Right forelimb (tissue), 1 donor: ENCODE measurements at regions not wholly inside any gene's neighbourhood (a gene's known extent, or its start where the extent isn't known, plus 50 kb on each side); places are given as distances from the start of the nearest gene placed in this dataset.

Source experiments
- DNase-seq: peaks from one replicate; pipeline ENCODE4 v3.0.0-alpha.2; 2018

DNA sequence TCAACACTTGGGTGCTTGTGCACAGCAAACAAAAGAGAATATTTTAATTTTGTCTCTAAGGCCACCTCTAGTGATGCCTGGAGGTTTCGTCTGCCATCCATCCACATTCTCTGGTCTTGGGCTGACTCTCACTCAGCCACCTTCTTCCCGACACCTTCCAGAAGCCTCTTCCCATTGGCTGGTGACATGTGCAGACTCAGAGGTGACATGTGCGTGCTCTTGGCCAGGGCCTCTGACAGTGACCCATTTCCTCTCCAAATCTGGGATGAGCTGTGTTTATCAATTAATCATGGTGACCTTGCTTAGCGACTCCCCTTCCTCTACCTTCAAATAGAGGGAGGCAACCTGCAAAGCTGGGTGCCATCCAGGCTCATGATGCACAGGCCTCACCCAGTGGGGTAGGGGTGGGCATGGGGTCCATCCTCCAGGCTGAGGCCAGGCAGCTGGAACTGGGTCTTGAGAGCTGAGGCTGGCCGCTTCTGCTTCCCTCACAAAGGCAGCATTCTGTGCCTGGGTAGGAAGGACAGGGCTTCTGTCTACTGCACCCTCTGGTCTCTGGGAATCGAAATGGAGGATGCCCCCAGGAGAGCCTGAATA is 91.8 kb downstream of the DHCR7 start:
- peak; percentile 24 for DNase-seq

DNA sequence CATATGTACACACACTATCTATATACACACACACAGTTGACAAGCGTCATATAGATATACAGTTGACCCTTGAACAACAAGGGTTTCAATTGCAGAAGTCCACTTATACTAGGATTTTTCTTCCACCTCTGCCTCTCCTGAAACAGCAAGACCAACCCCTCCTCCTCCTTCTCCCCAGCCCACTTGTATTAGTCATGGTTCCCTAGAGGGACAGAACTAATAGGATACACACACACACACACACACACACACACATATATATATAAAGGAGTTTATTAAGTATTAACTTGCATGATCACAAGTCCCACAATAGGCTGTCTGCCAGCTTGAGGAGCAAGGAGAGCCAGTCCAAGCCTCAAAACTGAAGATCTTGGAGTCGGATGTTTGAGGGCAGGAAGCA is 92.9 kb downstream of the DHCR7 start:
- no peak for DNase-seq

DNA sequence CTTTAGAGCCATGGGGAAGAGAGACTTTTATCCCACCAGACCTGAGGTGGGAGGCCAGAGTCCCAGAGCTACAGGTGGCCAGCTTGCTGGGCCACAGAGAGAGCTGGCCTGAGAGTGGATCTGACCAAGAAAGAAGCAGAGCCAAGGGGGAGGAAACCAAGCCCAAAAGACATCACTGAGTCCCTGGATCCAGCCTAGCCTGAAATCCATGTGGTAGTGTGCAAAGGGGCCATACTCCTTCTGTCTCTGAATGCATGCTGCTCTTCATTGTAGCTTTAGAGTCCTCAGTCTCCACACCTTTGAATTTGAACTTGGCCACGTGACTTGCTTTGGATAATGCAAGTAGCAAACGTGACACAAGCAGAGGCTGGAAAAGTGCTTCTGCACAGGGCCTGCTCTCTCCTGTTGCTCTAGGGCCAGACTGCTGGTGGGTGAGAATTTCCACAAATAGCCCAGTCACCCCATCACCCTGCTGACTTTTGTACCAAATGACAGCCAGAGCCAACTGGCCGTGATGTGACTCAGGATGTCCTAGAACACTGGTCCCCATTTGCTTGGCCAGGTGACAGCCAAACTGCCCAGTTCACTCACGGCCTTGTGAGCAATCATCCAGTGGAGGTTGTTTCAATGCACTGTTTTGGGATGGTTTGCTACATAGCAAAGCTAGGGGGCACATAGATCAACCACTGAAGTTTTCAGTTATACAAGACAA is 93.6 kb downstream of the DHCR7 start:
- DNase-seq = no peak

DNA sequence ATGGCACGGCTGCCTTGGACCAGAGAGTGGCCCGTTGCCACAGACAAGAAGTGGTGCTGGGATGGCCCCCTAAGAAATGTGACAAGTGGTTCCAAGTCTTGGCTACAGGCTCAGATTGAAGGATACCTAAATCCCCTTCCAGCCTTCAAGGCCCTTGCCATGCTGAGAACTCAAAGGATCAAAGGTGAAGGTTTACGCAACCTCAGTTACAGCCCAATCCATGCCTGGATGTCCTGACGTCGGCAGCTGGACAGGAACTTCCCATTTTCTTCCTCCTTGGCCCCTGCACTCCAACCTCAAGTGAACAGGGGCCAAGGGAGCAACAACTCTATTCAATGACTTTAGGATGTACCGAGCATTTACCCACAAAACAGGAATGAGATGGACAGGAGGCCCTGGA is 95.4 kb downstream of the DHCR7 start:
- no peak for DNase-seq

DNA sequence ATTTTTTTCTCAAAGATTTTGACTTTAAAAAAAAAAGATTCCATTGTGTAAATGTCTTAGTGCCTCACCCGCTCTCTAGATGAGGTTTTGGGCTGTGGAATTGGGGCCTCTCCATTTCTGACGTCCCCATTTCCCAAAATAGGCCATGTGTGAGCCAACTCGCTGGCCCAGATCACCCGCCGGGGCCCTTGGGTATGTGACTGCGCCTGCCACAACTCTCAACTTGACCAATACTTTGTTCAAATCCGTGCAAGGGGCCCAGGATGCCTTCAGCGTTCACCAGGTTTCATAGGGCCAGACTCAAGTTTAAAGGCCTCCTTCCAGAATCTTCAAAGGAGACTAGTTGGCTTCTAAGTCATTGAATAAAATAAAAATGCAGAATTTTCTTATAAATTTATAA is 96.0 kb downstream of the DHCR7 start:
- DNase-seq = no peak

DNA sequence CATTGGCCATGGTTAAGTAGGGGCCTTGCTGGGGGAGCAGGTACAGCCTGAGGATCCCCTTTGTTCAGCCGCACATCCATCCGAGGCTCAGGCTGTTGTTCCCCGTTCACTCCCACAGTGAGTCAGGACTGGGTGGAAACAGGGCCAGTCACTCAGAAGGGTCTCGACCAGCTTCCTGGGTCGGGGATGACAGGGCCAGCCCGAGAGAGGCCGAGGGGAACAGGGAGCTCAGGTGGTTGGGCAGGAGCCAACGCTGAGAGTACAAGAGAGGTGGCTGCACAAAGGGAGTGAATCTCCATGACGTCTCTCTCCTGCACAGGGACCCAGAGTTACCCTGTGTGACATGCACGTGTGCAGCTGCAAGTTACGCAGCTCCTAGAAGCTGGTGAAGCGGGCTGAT is 97.2 kb upstream of the SHANK2 start:
- DNase-seq = peak; percentile 12

DNA sequence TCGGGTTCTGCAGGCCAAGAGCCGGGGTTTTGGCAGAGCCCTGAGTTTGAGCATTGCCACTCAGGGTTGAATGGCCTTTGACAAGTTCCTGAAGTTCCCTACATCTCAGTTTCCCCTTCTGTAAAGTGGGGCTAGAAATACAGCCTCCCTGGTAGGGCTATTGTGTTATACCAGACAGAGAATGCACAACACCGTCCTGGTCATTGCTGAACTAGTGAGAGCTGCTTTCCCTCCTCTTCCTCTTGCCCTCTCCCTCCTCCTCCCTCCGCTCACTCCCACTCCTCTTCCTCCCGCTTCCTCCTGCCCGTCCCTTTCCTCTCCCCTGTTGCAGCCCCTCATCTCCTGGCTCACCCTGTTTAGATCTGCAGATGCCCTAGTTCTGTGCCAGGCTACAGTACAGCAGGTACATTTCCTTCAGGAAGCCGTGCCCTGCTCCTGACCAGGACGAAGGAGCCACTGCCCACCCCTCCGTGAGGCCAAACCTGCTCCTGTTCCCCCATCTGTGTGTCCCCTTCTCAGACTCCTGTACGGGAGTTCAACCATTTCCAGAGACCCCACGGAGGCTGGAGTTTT is 91.5 kb upstream of the SHANK2 start:
- DNase-seq = no peak

DNA sequence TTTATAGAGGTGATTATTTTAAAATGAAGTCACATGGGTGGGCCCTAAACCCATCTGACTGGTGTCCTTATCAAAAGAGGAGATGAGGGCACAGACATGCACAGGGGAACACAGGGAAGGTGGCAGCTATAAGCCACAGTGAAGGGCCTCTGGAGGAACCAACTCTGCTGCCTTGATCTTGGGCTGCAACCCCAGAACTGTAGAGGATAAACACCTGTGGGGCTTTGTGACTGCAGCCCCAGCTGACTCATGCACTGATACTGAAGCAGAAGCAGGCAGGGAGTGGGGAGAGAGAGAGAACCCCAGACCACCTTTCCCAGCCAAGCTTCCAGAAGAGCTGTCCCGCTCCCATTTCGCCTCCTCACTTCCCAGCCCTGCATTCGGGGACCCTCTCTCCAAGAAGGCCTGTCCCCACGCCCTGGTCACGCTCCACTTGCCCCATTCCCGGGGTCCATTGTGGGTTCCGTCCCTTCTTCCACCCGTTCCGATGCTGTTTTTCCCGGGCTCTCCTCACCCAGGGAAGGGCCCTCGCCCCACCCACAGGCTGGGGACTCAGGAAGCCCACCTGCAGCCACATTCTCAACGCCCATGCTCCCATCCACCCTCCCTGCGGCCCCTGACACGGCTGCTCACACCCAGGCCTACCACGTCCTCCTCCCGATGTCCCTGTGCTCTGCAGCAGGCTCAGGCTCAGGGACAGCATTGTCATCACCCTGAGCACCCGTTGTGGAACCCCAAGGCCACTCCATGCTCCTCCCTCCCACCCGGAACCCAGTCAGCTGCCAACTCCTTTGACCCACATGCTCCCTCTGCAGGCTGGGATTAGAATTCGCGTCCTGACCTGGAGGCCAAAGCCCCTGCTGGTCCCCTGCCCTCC is 90.8 kb upstream of the SHANK2 start:
- DNase-seq = no peak

DNA sequence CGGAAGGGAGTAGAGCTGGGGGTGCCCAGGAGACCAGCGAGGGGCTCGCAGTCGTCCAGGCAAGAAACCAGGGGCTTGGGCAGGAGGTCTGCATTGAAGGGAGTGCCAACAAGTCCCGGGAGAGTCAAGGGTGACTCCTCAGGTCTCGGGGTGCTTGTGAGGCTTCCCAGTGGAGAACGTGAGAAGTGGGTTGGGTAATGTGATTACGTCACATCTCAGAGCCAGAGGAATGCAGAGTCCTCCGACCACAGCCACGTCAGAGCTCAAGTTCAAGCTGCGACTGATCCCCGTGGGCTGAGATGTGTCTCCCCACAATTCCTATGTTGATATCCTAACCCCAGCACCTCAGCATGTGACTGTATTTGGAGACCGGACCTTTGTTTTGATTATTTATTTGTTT is 89.7 kb upstream of the SHANK2 start:
- DNase-seq = no peak

DNA sequence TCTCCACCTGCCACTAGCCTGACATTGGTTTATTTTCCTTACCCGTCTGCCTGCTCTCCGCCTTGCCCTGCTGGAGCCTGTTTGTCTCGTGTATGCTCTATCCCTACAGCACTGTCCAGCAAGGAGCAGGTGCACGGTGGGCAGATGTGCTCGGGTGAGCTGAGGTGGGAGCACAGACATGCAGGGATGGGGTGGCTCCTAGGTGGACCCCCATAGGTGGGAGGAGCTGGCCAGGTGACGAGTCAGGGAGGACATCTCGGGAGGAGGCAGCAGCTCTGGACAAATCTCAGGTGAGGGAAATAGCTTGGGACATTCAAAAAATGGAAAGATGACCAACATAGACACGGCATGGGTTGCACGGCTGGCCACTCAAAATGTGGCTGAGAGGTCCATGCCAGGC is 89.2 kb upstream of the SHANK2 start:
- DNase-seq = no peak

DNA sequence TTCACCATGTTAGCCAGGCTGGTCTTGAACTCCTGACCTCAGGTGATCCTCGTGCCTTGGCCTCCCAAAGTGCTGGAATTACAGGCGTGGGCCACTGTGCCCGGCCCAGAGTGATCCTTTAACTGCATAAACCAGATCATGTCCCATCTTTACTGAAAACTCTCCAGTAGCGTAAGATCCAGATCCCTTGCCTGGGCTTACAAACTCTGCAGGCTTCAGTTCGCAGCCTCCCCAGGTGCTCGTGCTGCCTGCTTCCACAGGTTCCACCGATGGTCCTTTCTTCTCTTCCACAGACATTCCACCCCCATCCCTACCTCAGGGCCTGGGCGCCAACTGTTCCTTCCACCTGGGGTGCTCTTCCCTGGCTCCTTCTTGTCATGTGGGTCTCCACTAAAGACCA is 88.8 kb upstream of the SHANK2 start:
- no peak for DNase-seq

DNA sequence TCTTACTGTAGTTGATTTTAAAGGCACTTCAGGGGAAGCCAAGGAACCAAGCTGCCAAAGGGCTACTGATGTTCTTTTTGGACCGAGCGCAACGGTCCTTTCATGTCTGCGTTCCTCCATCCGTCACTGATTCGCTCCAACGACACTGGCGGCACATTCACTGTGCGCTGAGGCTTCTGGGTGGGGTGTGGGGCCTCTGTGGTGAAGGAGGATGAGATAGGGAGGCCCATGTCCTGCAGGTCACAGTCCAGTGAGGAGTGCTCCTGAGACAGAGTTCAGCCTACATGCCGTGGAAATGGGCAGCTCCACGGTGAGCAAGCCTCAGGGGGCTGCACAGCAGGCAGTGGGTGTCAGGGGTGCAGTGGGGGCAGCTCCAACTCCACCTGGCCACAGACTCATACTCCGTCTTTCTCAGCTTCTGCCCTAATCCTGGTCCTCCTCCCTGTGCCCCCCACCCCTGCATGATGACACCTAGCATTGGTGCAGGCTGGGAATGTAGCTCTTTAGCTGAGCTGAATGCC is 87.8 kb upstream of the SHANK2 start:
- DNase-seq = no peak

DNA sequence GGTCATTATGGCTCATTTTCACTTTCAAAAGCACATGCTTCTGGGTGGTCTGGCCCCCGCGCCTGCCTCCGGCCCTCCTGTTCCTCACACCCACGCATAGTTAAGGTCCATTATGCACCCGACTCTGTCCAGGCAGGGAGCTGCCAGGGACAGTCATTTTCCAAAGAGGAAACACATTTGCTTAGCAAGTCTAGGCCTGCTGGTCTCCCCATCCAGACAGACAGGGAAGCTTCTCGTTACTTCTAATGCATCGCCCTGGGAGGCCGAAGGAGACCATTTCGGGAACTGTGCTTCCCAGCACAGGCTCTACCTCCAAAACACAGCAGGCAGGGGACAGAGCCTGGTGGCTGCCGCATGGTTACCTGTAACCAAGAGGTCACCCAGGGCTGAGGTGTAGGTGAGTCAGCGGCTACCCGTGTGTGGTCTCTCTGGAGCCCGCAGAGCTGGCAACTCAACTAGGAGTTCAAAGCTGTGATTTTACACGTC is 87.1 kb upstream of the SHANK2 start:
- no peak for DNase-seq

DNA sequence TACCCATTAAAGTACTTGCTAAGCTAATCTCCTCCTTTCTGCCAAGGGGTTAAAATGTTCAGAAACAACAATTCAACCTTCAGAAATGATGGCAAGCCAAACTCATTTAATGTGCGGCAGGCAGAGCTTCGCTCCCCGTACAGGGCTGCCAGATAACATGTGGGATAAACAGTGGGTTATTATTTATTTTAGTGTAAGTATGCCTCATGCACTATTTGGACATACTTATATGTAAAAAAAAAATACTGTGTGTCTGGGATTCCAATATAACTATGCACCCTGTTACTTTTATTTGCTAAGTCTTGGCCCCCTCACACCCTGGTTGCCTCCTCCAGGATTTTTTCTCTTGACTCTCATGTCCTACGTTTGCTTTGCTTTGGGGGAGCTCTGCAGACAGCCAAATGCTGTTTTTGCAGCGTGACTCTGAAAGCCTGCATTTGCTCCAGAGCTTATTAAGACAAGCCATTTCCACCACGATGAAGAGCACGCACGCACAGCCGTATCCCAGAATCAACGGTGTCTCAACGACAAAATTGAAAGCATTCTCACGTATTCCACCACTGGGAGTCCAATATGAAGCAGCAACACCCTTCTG is 86.5 kb upstream of the SHANK2 start:
- DNase-seq = no peak

DNA sequence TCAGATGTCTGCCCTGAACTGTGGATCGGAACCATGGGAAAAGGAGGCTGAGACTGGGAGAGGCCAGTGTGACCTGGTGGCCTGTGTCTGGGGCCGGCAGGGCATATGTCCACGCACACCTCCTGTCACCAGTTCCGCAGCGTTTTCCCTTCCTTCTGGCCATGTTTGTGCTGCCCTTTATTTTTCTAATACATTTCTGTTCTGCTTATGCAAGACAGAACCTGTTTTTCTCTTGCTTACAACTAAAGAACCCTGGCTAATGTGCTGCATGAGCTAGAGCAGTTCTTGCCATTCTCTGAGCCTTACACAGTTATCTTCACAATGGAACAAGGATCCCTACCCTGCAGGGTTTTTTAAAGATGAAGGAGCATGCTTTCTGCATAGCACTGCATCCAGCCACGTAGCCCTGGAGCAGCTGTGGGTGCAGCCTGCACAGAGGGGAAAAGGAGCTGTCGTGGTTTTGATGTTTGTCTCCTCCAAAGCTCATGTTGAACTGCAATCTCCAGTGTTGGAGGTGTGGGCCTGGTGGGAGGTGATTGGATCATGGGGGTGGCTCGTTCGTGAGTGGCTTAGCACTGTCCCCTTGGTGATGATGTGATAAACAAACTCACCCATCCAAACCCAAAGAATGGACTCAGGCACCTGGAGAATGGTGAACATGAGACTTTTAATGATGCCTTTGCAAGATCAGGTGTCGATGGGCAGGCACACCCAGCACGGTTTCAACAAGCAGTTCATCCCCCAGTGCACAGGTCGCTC is 84.8 kb upstream of the SHANK2 start:
- DNase-seq = no peak

DNA sequence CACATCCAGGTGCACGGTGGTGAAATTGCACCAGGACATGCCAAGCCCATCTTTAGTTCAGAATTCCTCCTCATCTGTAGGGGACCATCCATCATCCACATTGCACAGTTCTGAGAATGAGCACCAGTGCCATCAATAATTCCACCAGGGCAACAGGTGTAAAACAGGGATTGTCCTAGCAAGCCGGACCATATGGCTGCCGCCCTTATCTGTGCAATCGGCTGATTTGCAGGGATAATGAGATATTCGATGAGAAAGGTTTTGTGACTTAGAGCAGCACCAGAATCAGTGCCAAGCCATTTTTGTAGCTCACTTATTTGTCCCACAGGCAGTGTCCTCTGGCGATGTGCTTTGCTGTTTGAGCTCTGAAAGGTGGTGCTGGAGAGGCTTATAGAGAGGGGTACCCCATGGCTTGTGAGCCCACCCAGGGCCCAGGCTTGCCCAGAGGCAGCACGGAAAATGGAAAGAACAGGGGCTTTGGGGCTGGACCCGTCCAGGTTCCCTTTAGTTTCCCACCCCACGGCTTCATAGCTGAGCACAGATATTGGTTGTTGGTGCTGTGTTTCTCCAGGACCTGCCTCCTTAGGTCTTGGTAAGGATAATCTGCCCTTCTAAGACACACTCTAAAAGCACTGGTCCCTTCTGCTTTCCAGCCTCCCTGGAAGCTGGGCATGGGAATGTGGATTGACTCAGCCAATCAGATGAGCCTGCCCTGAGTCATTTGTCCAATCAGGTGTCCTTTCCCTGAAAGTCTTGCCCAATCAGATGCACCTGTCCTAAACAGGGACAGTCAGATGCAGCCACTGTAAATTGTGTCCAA is 84.0 kb upstream of the SHANK2 start:
- no peak for DNase-seq

DNA sequence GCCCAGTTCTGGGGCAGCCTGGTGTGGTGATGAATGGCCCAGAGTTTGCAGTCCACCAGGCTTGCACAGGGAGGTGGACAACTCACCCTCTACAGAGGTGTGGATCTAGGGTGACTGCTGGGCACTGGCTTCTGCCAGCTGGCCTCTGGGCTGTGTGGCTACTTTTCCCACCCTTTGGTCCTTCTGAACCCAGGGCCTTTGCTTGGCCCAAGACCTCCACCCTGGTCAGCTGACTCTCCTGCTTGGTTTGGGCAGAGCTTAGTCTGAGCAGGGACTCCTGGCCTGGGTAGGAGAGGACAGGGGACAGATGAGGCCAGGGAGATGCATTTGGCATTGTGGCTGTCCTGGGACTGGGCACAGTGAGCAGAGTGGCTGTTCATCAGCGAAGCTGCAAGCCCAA is 83.0 kb upstream of the SHANK2 start:
- DNase-seq = no peak

DNA sequence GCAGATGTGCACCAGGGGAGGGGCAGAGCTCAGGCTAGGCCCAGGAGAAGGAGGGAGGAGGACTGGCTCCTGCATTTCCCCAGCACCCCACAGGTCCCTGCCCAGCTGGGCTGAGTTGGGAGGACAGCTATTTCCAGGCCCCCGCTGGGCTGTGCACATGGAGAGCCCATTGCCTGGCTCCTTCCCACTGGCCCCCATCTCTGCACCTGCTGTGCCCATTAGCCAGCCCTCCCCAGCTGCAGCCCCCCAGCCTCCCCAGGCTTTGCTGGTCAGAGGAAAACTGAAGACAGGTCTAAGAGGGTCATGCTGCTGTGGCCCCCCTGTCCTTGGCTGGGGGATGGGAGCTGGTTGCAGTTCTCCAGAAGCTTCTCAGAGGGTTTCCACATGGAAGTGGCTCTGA is 81.8 kb upstream of the SHANK2 start:
- DNase-seq = no peak

DNA sequence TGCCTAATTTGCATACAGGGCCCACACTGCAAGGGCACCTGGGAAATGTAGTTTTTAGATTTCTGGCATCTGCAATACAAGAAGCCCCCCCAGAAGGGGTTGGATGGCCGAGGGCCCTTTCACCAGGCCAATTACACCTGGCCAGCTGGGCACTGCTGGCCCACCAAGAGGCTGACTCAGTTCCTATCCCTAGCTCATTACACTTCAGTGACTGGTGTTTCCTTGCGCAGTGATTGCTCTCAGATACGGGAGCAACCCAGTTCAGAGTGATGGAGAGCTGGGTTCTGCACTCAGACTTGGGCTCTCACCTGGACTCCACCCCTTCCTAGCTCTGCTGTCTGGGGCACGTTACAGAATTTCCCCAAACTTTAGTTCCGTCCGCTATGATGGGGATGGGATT is 81.1 kb upstream of the SHANK2 start:
- no peak for DNase-seq

DNA sequence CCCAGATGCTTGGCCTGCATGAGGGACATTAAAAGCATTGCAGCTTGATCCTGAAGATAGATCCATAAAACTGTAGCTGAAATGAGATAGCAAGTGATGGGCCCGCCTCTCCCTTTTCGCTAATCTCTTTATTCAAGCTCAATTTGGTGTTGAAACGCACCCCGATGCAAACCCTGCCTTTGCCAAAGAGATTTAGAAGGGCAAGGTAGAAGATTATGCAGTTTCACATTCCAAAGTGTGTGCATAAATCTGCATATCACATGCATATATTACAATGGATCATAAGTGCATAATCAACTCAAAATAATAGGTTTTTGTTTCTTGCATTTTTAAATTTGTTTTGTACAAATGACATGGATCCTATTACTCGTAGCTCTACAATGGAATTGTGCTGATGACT is 80.1 kb upstream of the SHANK2 start:
- no peak for DNase-seq

DNA sequence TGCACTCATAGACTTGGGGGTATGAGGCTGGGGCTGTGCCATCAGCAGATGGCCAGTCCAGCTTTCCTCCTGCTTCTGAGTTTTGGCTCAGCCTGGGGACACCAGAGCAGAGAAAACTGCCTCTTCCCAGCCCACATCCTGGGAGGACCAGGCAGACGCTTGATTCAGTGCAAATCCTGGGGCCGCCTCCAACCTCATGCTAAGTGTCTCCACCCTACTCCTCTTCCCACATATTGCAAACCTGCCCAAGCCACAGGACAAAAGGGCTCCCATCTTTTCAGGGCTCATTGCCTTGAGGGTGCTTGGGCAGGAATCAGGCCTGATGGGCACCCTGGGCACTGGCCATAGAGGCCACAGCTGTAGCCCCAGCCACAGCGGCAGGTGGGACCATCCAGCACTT is 79.7 kb upstream of the SHANK2 start:
- no peak for DNase-seq
